K562 (cell line): ENCODE measurements at regions not wholly inside any gene's neighbourhood (a gene's known extent, or its start where the extent isn't known, plus 50 kb on each side); places are given as distances from the start of the nearest gene placed in this dataset.
A peak's percentile ranks its signal among the peaks of the same experiment; 100 is the strongest.

Source experiments
- ATAC-seq: fragments of 200-7000 bp; cut with Tn5 transposase; 3 replicates; pipeline ENCODE4 v1.9.1; 2020; ENCODE audit warnings: moderate library complexity
- BruUV-seq: library from RNA; stranded (reverse); fragments of 400-500 nt; replicated peaks from 2 replicates; lab custom pipeline; 2021; lab: Mats Ljungman, UMichigan
- CTCF ChIA-PET: fragments of 300-600 bp; formaldehyde crosslinking; extraction: SDS; loops from one replicate; lab custom pipeline; 2021; ENCODE audit warnings: low intra/inter-chr PET ratio; lab: Yijun Ruan, JAX
- POLR2A ChIA-PET: fragments of 300-600, 350-650 bp; sonication (Branson Sonifier 250); formaldehyde crosslinking; extraction: SDS; loops from one replicate; lab custom pipeline; 2021; ENCODE audit warnings: antibody characterized with exemption, inconsistent platforms; lab: Yijun Ruan, JAX
- DNase-seq, 4 experiments: peaks; one replicate each; pipeline versions ENCODE4 v3.0.0 to v3.0.0-alpha.2; 2011 to 2018; ENCODE audit warnings: low spot score in 3 of 4, mixed read lengths in 3 of 4; ENCODE audit errors: extremely low read depth in 1 of 4
- FAIRE-seq: peaks from 2 replicates; lab custom pipeline; 2011; peaks lifted over from hg19 to GRCh38; lab: Jason Lieb, UNC
- H2AFZ ChIP-seq: 2 replicates; pipeline ENCODE4 v1.6.0; 2011; ENCODE audit warnings: low read depth, low read length, control low read depth, inconsistent platforms
- H3K27ac ChIP-seq: fragments of 200-600 bp; 3 replicates; pipeline ENCODE4 v1.8.0; 2011; ENCODE audit warnings: low read depth, mild to moderate bottlenecking, control low read depth, inconsistent platforms, low read length, moderate library complexity, mixed read lengths; ENCODE audit errors: extremely low read depth
- H3K27me3 ChIP-seq, 2 experiments: fragments of 300-600 bp in 1 of 2; 2 replicates in 1 of 2; 3 replicates in 1 of 2; pipeline versions ENCODE4 v1.6.0 to v1.8.0; 2011; ENCODE audit warnings: inconsistent platforms in 2 of 2, low read length in 2 of 2, mild to moderate bottlenecking in 1 of 2, mixed read lengths in 1 of 2, moderate library complexity in 1 of 2; ENCODE audit not compliant: control insufficient read depth in 2 of 2, insufficient read depth in 2 of 2
- H3K36me3 ChIP-seq: fragments of 300-600 bp; 3 replicates; pipeline ENCODE4 v1.8.0; 2011; ENCODE audit warnings: mild to moderate bottlenecking, low read length, inconsistent platforms; ENCODE audit not compliant: control insufficient read depth, insufficient read depth
- H3K4me1 ChIP-seq, 2 experiments: fragments of 200-600 bp in 1 of 2; replicated peaks in 1 of 2; 2 replicates in 1 of 2; 3 replicates in 1 of 2; pipeline versions ENCODE4 v1.5.1 to v1.8.0; 2011; ENCODE audit warnings: inconsistent platforms in 2 of 2, low read length in 2 of 2, mild to moderate bottlenecking in 1 of 2, mixed read lengths in 1 of 2, moderate library complexity in 1 of 2; ENCODE audit not compliant: control insufficient read depth in 2 of 2, insufficient read depth in 2 of 2
- H3K4me2 ChIP-seq: 2 replicates; pipeline ENCODE4 v1.6.1; 2011; ENCODE audit warnings: low read length, control low read depth, inconsistent platforms, mixed read lengths; ENCODE audit not compliant: insufficient read depth
- H3K4me3 ChIP-seq: fragments of 200-600 bp; sonication (generic), shearing (Covaris generic); 2 replicates; pipeline ENCODE4 v1.5.1; 2016; ENCODE audit warnings: control low read depth, inconsistent platforms
- H3K79me2 ChIP-seq: fragments of 200-600 bp; 3 replicates; pipeline ENCODE4 v1.8.0; 2011; ENCODE audit warnings: low read length, inconsistent platforms; ENCODE audit not compliant: control insufficient read depth, insufficient read depth
- H3K9ac ChIP-seq, 2 experiments: 2 replicates each; pipeline versions ENCODE4 v1.6.0 to v1.6.1; 2011; ENCODE audit warnings: low read depth in 2 of 2, low read length in 2 of 2, control low read depth in 1 of 2, inconsistent platforms in 1 of 2, mild to moderate bottlenecking in 1 of 2, mixed read lengths in 1 of 2; ENCODE audit not compliant: insufficient read depth in 1 of 2
- H3K9me1 ChIP-seq: one replicate; pipeline ENCODE4 v1.6.0; 2011; ENCODE audit warnings: inconsistent platforms, mild to moderate bottlenecking, low read length, moderate library complexity; ENCODE audit not compliant: control insufficient read depth, insufficient read depth
- H3K9me3 ChIP-seq: replicated peaks from 2 replicates; pipeline ENCODE4 v1.5.1; 2011; ENCODE audit warnings: low read depth, low read length, inconsistent platforms; ENCODE audit not compliant: control insufficient read depth, insufficient read depth
- H4K20me1 ChIP-seq: replicated peaks from 2 replicates; pipeline ENCODE4 v1.6.1; 2011; ENCODE audit warnings: low read length, inconsistent platforms, mixed read lengths; ENCODE audit not compliant: control insufficient read depth, insufficient read depth
- CBFA2T3 ChIP-seq: fragments of 450-650 bp; IDR thresholded peaks from 2 replicates; pipeline ENCODE4 v1.6.1; 2017
- GMEB1 ChIP-seq: fragments of 250-450 bp; sonication (Bioruptor Pico); IDR thresholded peaks from 2 replicates; pipeline ENCODE4 v1.4.0; 2020; ENCODE audit warnings: mild to moderate bottlenecking
- GTF2F1 ChIP-seq: IDR thresholded peaks from 2 replicates; pipeline ENCODE4 v1.6.1; 2011; ENCODE audit warnings: low read depth, low read length, improper control_type of control experiment
- MEF2A ChIP-seq: IDR thresholded peaks from 2 replicates; pipeline ENCODE4 v1.6.1; 2011; ENCODE audit warnings: low read depth, mild to moderate bottlenecking, low read length, moderate library complexity; ENCODE audit not compliant: control insufficient read depth
- NFE2L1 ChIP-seq: fragments of 450-650 bp; IDR thresholded peaks from 2 replicates; pipeline ENCODE4 v1.6.1; 2016; ENCODE audit warnings: missing genetic modification characterization, low read depth, mild to moderate bottlenecking, missing compliant biosample characterization, moderate library complexity, borderline replicate concordance
- PHB ChIP-seq: fragments of 250-450 bp; sonication (Bioruptor Pico); IDR thresholded peaks from 2 replicates; pipeline ENCODE4 v1.5.0; 2021
- POLR3G ChIP-seq: IDR thresholded peaks from 2 replicates; pipeline ENCODE4 v1.6.1; 2011; ENCODE audit not compliant: insufficient read length, insufficient replicate concordance; ENCODE audit errors: extremely low read depth
- PRDM10 ChIP-seq: fragments of 450-650 bp; IDR thresholded peaks from 2 replicates; pipeline ENCODE4 v1.6.1; 2018; ENCODE audit not compliant: partially characterized antibody
- TEAD4 ChIP-seq, 2 experiments: sonication (generic) in 1 of 2; formaldehyde crosslinking in 1 of 2; IDR thresholded peaks; 2 replicates each; pipeline versions ENCODE4 v1.6.1 to v1.8.0; 2012 to 2022; ENCODE audit warnings: borderline replicate concordance in 1 of 2, inconsistent platforms in 1 of 2, low read length in 1 of 2, mild to moderate bottlenecking in 1 of 2, missing genetic modification reagents in 1 of 2
- TOE1 ChIP-seq, 2 experiments: fragments of 450-650 bp in 1 of 2; sonication (generic) in 1 of 2; formaldehyde crosslinking in 1 of 2; IDR thresholded peaks; 2 replicates each; pipeline versions ENCODE4 v1.7.1 to v1.8.0; 2016 to 2022; ENCODE audit warnings: borderline replicate concordance in 2 of 2, mild to moderate bottlenecking in 2 of 2, antibody characterized with exemption in 1 of 2, inconsistent platforms in 1 of 2, low read depth in 1 of 2, missing genetic modification reagents in 1 of 2, moderate library complexity in 1 of 2
- ZNF707 ChIP-seq: fragments of 250-450 bp; sonication (Bioruptor Pico); conservative IDR thresholded peaks from 2 replicates; pipeline ENCODE4 v1.8.0; 2022; ENCODE audit warnings: inconsistent platforms, mild to moderate bottlenecking, moderate library complexity
- WGBS: fragments of 100-300 bp; shearing (Covaris generic); methylation state at CpG from one replicate; pipeline ENCODE4 v1.1.6; 2016; ENCODE audit warnings: low coverage, mixed read lengths; ENCODE audit not compliant: insufficient coverage; ENCODE audit errors: missing lambda C conversion rate; 5-methylcytosine and 5-hydroxymethylcytosine counted together
- in situ Hi-C: fragments of 300-500 bp; cut with MboI; formaldehyde crosslinking; loops from 4 replicates; pipeline ENCODE4 v1.15.0; 2018; ENCODE audit warnings: inconsistent platforms, mixed read lengths
- intact Hi-C: fragments of 100-400 bp; cut with micrococcal nuclease; formaldehyde crosslinking; loops from 2 replicates; pipeline ENCODE4 v1.14.2; 2022
- TF ChIP-seq, protein P1 (sequence below): fragments of 250-450 bp; sonication (Bioruptor Pico); IDR thresholded peaks from 2 replicates; pipeline ENCODE4 v1.6.1; 2021; ENCODE audit warnings: mild to moderate bottlenecking
- TF ChIP-seq, protein P2 (sequence below), 3 experiments: IDR thresholded peaks in 2 of 3; conservative IDR thresholded peaks in 1 of 3; 2 replicates each; pipeline ENCODE4 v1.5.1; 2011 to 2012; ENCODE audit warnings: low read length in 3 of 3, mild to moderate bottlenecking in 3 of 3, control low read depth in 2 of 3, improper control_type of control experiment in 1 of 3, inconsistent platforms in 1 of 3, low read depth in 1 of 3, mixed read lengths in 1 of 3, moderate library complexity in 1 of 3; ENCODE audit not compliant: insufficient read depth in 2 of 3

GRCh38 chr14:106120101-106120500 lies 593.7 kb downstream of the TMEM121 start (continued):
- TF ChIP-seq PRDM10, result no peak
- TF ChIP-seq, protein P1, sequence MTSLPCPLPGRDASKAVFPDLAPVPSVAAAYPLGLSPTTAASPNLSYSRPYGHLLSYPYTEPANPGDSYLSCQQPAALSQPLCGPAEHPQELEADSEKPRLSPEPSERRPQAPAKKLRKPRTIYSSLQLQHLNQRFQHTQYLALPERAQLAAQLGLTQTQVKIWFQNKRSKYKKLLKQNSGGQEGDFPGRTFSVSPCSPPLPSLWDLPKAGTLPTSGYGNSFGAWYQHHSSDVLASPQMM, result no peak
- TF ChIP-seq MEF2A, result no peak
- TF ChIP-seq TEAD4 (IDR thresholded peaks at IDR 0.05; ENCODE audit: low read length), result no peak
- no peak for TF ChIP-seq TEAD4 (CRISPR knock-in tag; IDR thresholded peaks at IDR 0.05; ENCODE audit: borderline replicate concordance)
- TF ChIP-seq POLR3G, result no peak
- no peak for TF ChIP-seq NFE2L1 (tag)

- no peaks in the 10 kb centered on the region for H3K9me3 ChIP-seq
- in situ Hi-C loops, result loop anchor here (5.0 kb wide), 1 partner anchor 57 kb away; no protein-coding TSS in a partner anchor
- no peak for DNase-seq
- TF ChIP-seq, protein P2, sequence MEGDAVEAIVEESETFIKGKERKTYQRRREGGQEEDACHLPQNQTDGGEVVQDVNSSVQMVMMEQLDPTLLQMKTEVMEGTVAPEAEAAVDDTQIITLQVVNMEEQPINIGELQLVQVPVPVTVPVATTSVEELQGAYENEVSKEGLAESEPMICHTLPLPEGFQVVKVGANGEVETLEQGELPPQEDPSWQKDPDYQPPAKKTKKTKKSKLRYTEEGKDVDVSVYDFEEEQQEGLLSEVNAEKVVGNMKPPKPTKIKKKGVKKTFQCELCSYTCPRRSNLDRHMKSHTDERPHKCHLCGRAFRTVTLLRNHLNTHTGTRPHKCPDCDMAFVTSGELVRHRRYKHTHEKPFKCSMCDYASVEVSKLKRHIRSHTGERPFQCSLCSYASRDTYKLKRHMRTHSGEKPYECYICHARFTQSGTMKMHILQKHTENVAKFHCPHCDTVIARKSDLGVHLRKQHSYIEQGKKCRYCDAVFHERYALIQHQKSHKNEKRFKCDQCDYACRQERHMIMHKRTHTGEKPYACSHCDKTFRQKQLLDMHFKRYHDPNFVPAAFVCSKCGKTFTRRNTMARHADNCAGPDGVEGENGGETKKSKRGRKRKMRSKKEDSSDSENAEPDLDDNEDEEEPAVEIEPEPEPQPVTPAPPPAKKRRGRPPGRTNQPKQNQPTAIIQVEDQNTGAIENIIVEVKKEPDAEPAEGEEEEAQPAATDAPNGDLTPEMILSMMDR (IDR thresholded peaks at IDR 0.05 in 2 of 3, conservative IDR thresholded peaks at IDR 0.05 in 1 of 3; ENCODE audit: insufficient read depth in 2 of 3, low read depth in 1 of 3, low read length in 3 of 3), result peak in 1 of 3 experiments; percentile 3; a peak in 1 of 6 replicates
- TF ChIP-seq ZNF707, result no peak
- no peak for TF ChIP-seq GTF2F1
- no peak for TF ChIP-seq CBFA2T3
- no peak for TF ChIP-seq PHB (CRISPR knock-in tag)
- TF ChIP-seq GMEB1, result no peak
- no peak for TF ChIP-seq TOE1 (IDR thresholded peaks at IDR 0.05; ENCODE audit: borderline replicate concordance)
- no peak for TF ChIP-seq TOE1 (CRISPR knock-in tag; IDR thresholded peaks at IDR 0.05; ENCODE audit: borderline replicate concordance, low read depth)
Observed at GRCh38 chr14:106129274-106129673, 602.9 kb downstream of the TMEM121 start.

More at GRCh38 chr14:106129274-106129673, 602.9 kb downstream of the TMEM121 start:
- no peaks in the 10 kb centered on the region for H3K27me3 ChIP-seq
- no peak for ATAC-seq
- no peak overlapping the region for H2AFZ ChIP-seq
- no peaks in the 10 kb centered on the region for H4K20me1 ChIP-seq
- H3K4me3 ChIP-seq, result no peak overlapping the region
- no peak for FAIRE-seq
- no peak overlapping the region for H3K4me2 ChIP-seq
- H3K27ac ChIP-seq, result no peak overlapping the region
- no peaks in the 10 kb centered on the region for H3K9me1 ChIP-seq
- ChIA-PET CTCF (no interaction called here), POLR2A (no interaction called here)
- WGBS, result 0% methylated on average over 3 of the region's 5 CpGs
- no TSS peak for BruUV-seq
- no peaks in the 10 kb centered on the region for H3K79me2 ChIP-seq
- H3K9ac ChIP-seq, result no peak overlapping the region
- no peaks in the 10 kb centered on the region for H3K36me3 ChIP-seq
- no peaks in the 10 kb centered on the region for H3K4me1 ChIP-seq
- intact Hi-C loops, result no loop called here
